Caco-2 (cell line): ENCODE measurements at regions not wholly inside any gene's neighbourhood (a gene's known extent, or its start where the extent isn't known, plus 50 kb on each side); places are given as distances from the start of the nearest gene placed in this dataset.
A peak's percentile ranks its signal among the peaks of the same experiment; 100 is the strongest.

Experiments
- BruUV-seq: library from RNA; stranded (reverse); fragments of 400-500 nt; replicated peaks from 2 replicates; lab custom pipeline; 2021; lab: Mats Ljungman, UMichigan
- CTCF ChIA-PET: fragments of 300-600 bp; sonication (Branson Sonifier 250); formaldehyde crosslinking; loops from one replicate; lab custom pipeline; 2022; ENCODE audit warnings: antibody characterized with exemption; lab: Charles Lee
- POLR2A ChIA-PET: fragments of 300-600 bp; sonication (Branson Sonifier 250); formaldehyde crosslinking; loops from one replicate; lab custom pipeline; 2022; ENCODE audit warnings: antibody characterized with exemption; lab: Charles Lee
- DNase-seq, 2 experiments: peaks; one replicate each; pipeline versions ENCODE4 v3.0.0 to v3.0.0-alpha.2; 2020 to 2022
- H3K27me3 ChIP-seq: replicated peaks from 2 replicates; pipeline ENCODE4 v1.6.0; 2011; ENCODE audit warnings: low read length; ENCODE audit not compliant: control insufficient read depth, insufficient read depth
- H3K36me3 ChIP-seq: 2 replicates; pipeline ENCODE4 v1.5.1; 2011; ENCODE audit warnings: low read length; ENCODE audit not compliant: control insufficient read depth, insufficient read depth
- H3K4me1 ChIP-seq: fragments of 250-450 bp; sonication (Bioruptor Pico); 2 replicates; pipeline ENCODE4 v1.5.1; 2020; ENCODE audit warnings: mild to moderate bottlenecking
- H3K4me3 ChIP-seq: 2 replicates; pipeline ENCODE4 v1.5.1; 2011; ENCODE audit warnings: low read depth, mild to moderate bottlenecking, control low read depth, low read length
- H3K9me3 ChIP-seq: fragments of 250-450 bp; sonication (Bioruptor Pico); 2 replicates; pipeline ENCODE4 v1.5.1; 2020; ENCODE audit warnings: mild to moderate bottlenecking, moderate library complexity
- H3K27ac Mint-ChIP-seq: one replicate; pipeline ENCODE4 v1.8.0; 2022; ENCODE audit warnings: mixed read lengths; ENCODE audit not compliant: unreplicated experiment
- H3K27me3 Mint-ChIP-seq: one replicate; pipeline ENCODE4 v1.8.0; 2022; ENCODE audit warnings: mixed read lengths; ENCODE audit not compliant: insufficient read depth, unreplicated experiment
- H3K36me3 Mint-ChIP-seq: one replicate; pipeline ENCODE4 v1.8.0; 2022; ENCODE audit warnings: mild to moderate bottlenecking, mixed read lengths; ENCODE audit not compliant: insufficient read depth, unreplicated experiment
- H3K4me1 Mint-ChIP-seq: one replicate; pipeline ENCODE4 v1.8.0; 2022; ENCODE audit warnings: low read depth, mixed read lengths; ENCODE audit not compliant: unreplicated experiment
- H3K4me3 Mint-ChIP-seq: one replicate; pipeline ENCODE4 v1.8.0; 2022; ENCODE audit warnings: mild to moderate bottlenecking, moderate library complexity, mixed read lengths; ENCODE audit not compliant: unreplicated experiment
- H3K9me3 Mint-ChIP-seq: one replicate; pipeline ENCODE4 v1.8.0; 2022; ENCODE audit warnings: mixed read lengths; ENCODE audit not compliant: unreplicated experiment
- CTCF ChIP-seq, 2 experiments: fragments of 200-600 bp in 1 of 2; IDR thresholded peaks; 1 replicate in 1 of 2; 2 replicates in 1 of 2; pipeline versions ENCODE4 v1.5.1 to v1.8.0; 2011 to 2022; ENCODE audit warnings: antibody characterized with exemption in 1 of 2, control low read depth in 1 of 2, inconsistent platforms in 1 of 2, low read depth in 1 of 2, low read length in 1 of 2, mild to moderate bottlenecking in 1 of 2, moderate library complexity in 1 of 2; ENCODE audit not compliant: insufficient read depth in 1 of 2, severe bottlenecking in 1 of 2, unreplicated experiment in 1 of 2
- intact Hi-C: fragments of 100-400 bp; cut with micrococcal nuclease; formaldehyde crosslinking; loops from one replicate; pipeline ENCODE4 v1.10.0; 2022; ENCODE audit not compliant: unreplicated experiment

GRCh38 chr5:90338712-90339372 is 70.7 kb downstream of the CETN3 start:
- Mint-ChIP-seq H3K4me1 (peaks cover 37% of the 10 kb centered on the region), H3K9me3 (peaks cover 10% of the 10 kb centered on the region), H3K4me3 (no peak overlapping the region), H3K36me3 (no peaks in the 10 kb centered on the region), H3K27me3 (no peaks in the 10 kb centered on the region), H3K27ac (no peak overlapping the region)
- TF ChIP-seq CTCF (IDR thresholded peaks at IDR 0.05; ENCODE audit: insufficient read depth in 1 of 2, low read depth in 1 of 2, low read length in 1 of 2, severe bottlenecking in 1 of 2, unreplicated experiment in 1 of 2) = no peak
- CTCF ChIA-PET = no interaction called here
- intact Hi-C loops = no loop called here
- DNase-seq = no peak
- peaks cover 4% of the 10 kb centered on the region; the same call in 1 of the 2 replicates for H3K9me3 ChIP-seq
- peaks cover 33% of the 10 kb centered on the region for H3K4me1 ChIP-seq
- H3K27me3 ChIP-seq = no peaks in the 10 kb centered on the region
- POLR2A ChIA-PET = no interaction called here
- BruUV-seq = no TSS peak
- H3K4me3 ChIP-seq = no peak overlapping the region
- H3K36me3 ChIP-seq = no peaks in the 10 kb centered on the region; the same call in 1 of the 2 replicates

- H3K27me3 ChIP-seq = no peaks in the 10 kb centered on the region
- POLR2A ChIA-PET = no interaction called here
Measured at GRCh38 chr5:90337449-90338052, 72.0 kb downstream of the CETN3 start.

More at GRCh38 chr5:90337449-90338052, 72.0 kb downstream of the CETN3 start:
- peak in 1 of 2 experiments; percentile 42 for DNase-seq
- TF ChIP-seq CTCF (IDR thresholded peaks at IDR 0.05; ENCODE audit: insufficient read depth in 1 of 2, low read depth in 1 of 2, low read length in 1 of 2, severe bottlenecking in 1 of 2, unreplicated experiment in 1 of 2) = no peak
- H3K4me3 Mint-ChIP-seq = no peak overlapping the region
- Histone ChIP-seq H3K36me3 (no peaks in the 10 kb centered on the region; the same call in 1 of the 2 replicates), H3K4me1 (peaks cover 26% of the 10 kb centered on the region), H3K9me3 (peaks cover 4% of the 10 kb centered on the region; the same call in 1 of the 2 replicates), H3K4me3 (no peak overlapping the region)
- CTCF ChIA-PET = no interaction called here
- no TSS peak for BruUV-seq
- no peaks in the 10 kb centered on the region for H3K36me3 Mint-ChIP-seq
- intact Hi-C loops = loop anchor here (2.0 kb wide), 1 partner anchor 29 kb away; no protein-coding TSS in a partner anchor
- H3K27me3 Mint-ChIP-seq = no peaks in the 10 kb centered on the region
- H3K9me3 Mint-ChIP-seq = peaks cover 10% of the 10 kb centered on the region
- H3K4me1 Mint-ChIP-seq = peaks cover 25% of the 10 kb centered on the region
- H3K27ac Mint-ChIP-seq = no peak overlapping the region
